Activated B cell treated with CpG ODN at 0.5 μM for 24 hours (primary cell): ENCODE measurements at regions not wholly inside any gene's neighbourhood (a gene's known extent, or its start where the extent isn't known, plus 50 kb on each side); places are given as distances from the start of the nearest gene placed in this dataset.

ENCODE experiments used
- ATAC-seq: fragments of 200-7000 bp; cut with Tn5 transposase; one replicate; pipeline ENCODE4 v1.10.0; 2021; ENCODE audit warnings: low read depth, mild to moderate bottlenecking, moderate library complexity
- CTCF ChIA-PET: fragments of 350-600 bp; sonication (Branson Sonifier 250); formaldehyde crosslinking; loops from one replicate; lab custom pipeline; 2021; ENCODE audit warnings: antibody characterized with exemption; lab: Charles Lee
- POLR2A ChIA-PET: fragments of 350-600 bp; sonication (Branson Sonifier 250); formaldehyde crosslinking; loops from one replicate; lab custom pipeline; 2021; ENCODE audit warnings: antibody characterized with exemption; lab: Charles Lee
- DNase-seq: peaks from one replicate; pipeline ENCODE4 v3.0.0; 2022
- H3K27ac Mint-ChIP-seq: one replicate; pipeline ENCODE4 v1.8.0; 2020; ENCODE audit warnings: mixed read lengths
- H3K27me3 Mint-ChIP-seq: one replicate; pipeline ENCODE4 v1.8.0; 2021; ENCODE audit warnings: mixed read lengths
- H3K36me3 Mint-ChIP-seq: one replicate; pipeline ENCODE4 v1.8.0; 2021; ENCODE audit warnings: low read depth, mixed read lengths
- H3K4me1 Mint-ChIP-seq: one replicate; pipeline ENCODE4 v1.8.0; 2021; ENCODE audit warnings: mixed read lengths
- H3K4me3 Mint-ChIP-seq: one replicate; pipeline ENCODE4 v1.8.0; 2020; ENCODE audit warnings: mild to moderate bottlenecking, mixed read lengths
- H3K9me3 Mint-ChIP-seq: one replicate; pipeline ENCODE4 v1.8.0; 2020; ENCODE audit warnings: mixed read lengths
- CTCF ChIP-seq: fragments of 200-600 bp; IDR thresholded peaks from one replicate; pipeline ENCODE4 v1.8.0; 2022; ENCODE audit warnings: antibody characterized with exemption, mild to moderate bottlenecking
- intact Hi-C: fragments of 100-400 bp; cut with micrococcal nuclease; formaldehyde crosslinking; loops from one replicate; pipeline ENCODE4 v1.15.1; 2024

- Mint-ChIP-seq H3K4me1 (no peaks in the 10 kb centered on the region), H3K27ac (no peak overlapping the region), H3K9me3 (no peaks in the 10 kb centered on the region), H3K36me3 (no peaks in the 10 kb centered on the region), H3K4me3 (no peak overlapping the region), H3K27me3 (peaks cover 2% of the 10 kb centered on the region)
- ATAC-seq: no peak
- ChIA-PET CTCF (no interaction called here), POLR2A (no interaction called here)
- no peak for TF ChIP-seq CTCF
- intact Hi-C loops: no loop called here
- no peak for DNase-seq
These were observed 297.5 kb upstream of the UBE2E3 start for GRCh38 chr2:180682871-180683270.

GRCh38 chr2:180679693-180680092 is 300.7 kb upstream of the UBE2E3 start:
- H3K9me3 Mint-ChIP-seq: no peaks in the 10 kb centered on the region
- TF ChIP-seq CTCF: no peak
- H3K27ac Mint-ChIP-seq: no peak overlapping the region
- POLR2A ChIA-PET: no interaction called here
- H3K4me3 Mint-ChIP-seq: no peak overlapping the region
- H3K4me1 Mint-ChIP-seq: no peaks in the 10 kb centered on the region
- DNase-seq (no peak), ATAC-seq (no peak)
- intact Hi-C loops: no loop called here
- H3K36me3 Mint-ChIP-seq: no peaks in the 10 kb centered on the region
- H3K27me3 Mint-ChIP-seq: no peaks in the 10 kb centered on the region
- CTCF ChIA-PET: no interaction called here

DNA sequence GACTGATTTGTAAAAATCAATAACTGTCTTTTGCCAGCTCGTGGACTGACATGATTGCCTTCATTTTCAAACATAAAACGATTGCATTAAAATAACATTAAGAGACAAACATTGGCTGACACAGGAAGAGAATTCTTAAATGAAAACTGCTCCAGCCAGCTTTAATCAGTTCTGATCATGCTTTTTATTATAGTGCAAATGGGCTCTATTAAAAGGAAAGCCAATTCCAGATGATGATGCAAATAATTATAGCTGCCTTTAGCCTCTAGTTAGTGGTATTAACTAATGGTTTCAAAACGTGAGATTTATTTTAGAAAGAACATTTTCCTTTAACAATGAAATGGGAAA is 301.8 kb upstream of the UBE2E3 start:
- intact Hi-C loops: no loop called here
- Mint-ChIP-seq H3K9me3 (no peaks in the 10 kb centered on the region), H3K4me3 (no peak overlapping the region), H3K27me3 (no peaks in the 10 kb centered on the region), H3K4me1 (no peaks in the 10 kb centered on the region), H3K27ac (no peak overlapping the region), H3K36me3 (no peaks in the 10 kb centered on the region)
- CTCF ChIA-PET: no interaction called here
- ATAC-seq (no peak), DNase-seq (no peak)
- TF ChIP-seq CTCF: no peak
- POLR2A ChIA-PET: no interaction called here

GRCh38 chr2:180677930-180678624 is 302.3 kb upstream of the UBE2E3 start:
- H3K36me3 Mint-ChIP-seq: no peaks in the 10 kb centered on the region
- POLR2A ChIA-PET: no interaction called here
- no peaks in the 10 kb centered on the region for H3K4me1 Mint-ChIP-seq
- intact Hi-C loops: no loop called here
- H3K27me3 Mint-ChIP-seq: no peaks in the 10 kb centered on the region
- ATAC-seq (no peak), DNase-seq (no peak)
- no peak overlapping the region for H3K4me3 Mint-ChIP-seq
- CTCF ChIA-PET: no interaction called here
- H3K27ac Mint-ChIP-seq: no peak overlapping the region
- no peaks in the 10 kb centered on the region for H3K9me3 Mint-ChIP-seq
- TF ChIP-seq CTCF: no peak

DNA sequence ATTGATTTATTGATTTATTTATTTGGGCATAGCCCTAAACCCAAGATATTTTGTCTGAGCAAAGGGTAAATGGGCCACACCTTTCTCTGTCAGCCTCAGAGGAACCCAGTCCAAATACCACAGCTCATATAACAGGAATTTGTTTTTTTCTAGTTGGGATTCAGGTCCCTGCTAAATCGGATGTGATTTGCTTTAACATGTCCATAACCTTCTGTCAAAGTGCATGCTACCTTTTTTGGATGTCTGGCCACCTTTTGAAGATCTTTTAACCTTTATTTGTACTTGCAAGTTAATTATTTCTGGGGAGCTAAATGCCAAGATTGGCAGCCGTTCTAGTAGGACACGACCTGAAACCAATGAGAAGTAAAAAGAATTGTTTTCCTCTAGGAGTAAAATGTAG is 303.2 kb upstream of the UBE2E3 start:
- Mint-ChIP-seq H3K36me3 (no peaks in the 10 kb centered on the region), H3K9me3 (no peaks in the 10 kb centered on the region), H3K4me1 (no peaks in the 10 kb centered on the region), H3K27ac (no peak overlapping the region), H3K4me3 (no peak overlapping the region), H3K27me3 (no peaks in the 10 kb centered on the region)
- DNase-seq: no peak
- ATAC-seq: no peak
- ChIA-PET POLR2A (no interaction called here), CTCF (no interaction called here)
- TF ChIP-seq CTCF: no peak
- intact Hi-C loops: no loop called here
